GM19025 (cell line): ENCODE measurements at regions not wholly inside any gene's neighbourhood (a gene's known extent, or its start where the extent isn't known, plus 50 kb on each side); places are given as distances from the start of the nearest gene placed in this dataset.

ENCODE experiments used
- ATAC-seq: cut with Tn5 transposase; IDR thresholded peaks from one replicate; pipeline ENCODE4 v1.9.1; 2021; ENCODE audit warnings: mild to moderate bottlenecking, low read depth, moderate library complexity; ENCODE audit not compliant: unreplicated experiment

GRCh38 chr9:95634114-95634513 lies 117.3 kb upstream of the PTCH1 start:
- no peak for ATAC-seq

GRCh38 chr9:95629585-95629984 lies 112.8 kb upstream of the PTCH1 start:
- ATAC-seq, result no peak

GRCh38 chr9:95627802-95628201 lies 111.0 kb upstream of the PTCH1 start:
- no peak for ATAC-seq

GRCh38 chr9:95626885-95627558 lies 110.3 kb upstream of the PTCH1 start:
- no peak for ATAC-seq

- ATAC-seq, result no peak
Observed at GRCh38 chr9:95626341-95626740, 109.6 kb upstream of the PTCH1 start.

- no peak for ATAC-seq
Observed at GRCh38 chr9:95623640-95624039, 106.9 kb upstream of the PTCH1 start.

GRCh38 chr9:95620722-95621121 lies 104.0 kb upstream of the PTCH1 start:
- no peak for ATAC-seq

- no peak for ATAC-seq
Observed at GRCh38 chr9:95620314-95620713, 103.5 kb upstream of the PTCH1 start.

- no peak for ATAC-seq
Observed at GRCh38 chr9:95615246-95615645, 98.5 kb upstream of the PTCH1 start.

- ATAC-seq, result no peak
Observed at GRCh38 chr9:95613670-95614069, 96.9 kb upstream of the PTCH1 start.

GRCh38 chr9:95611354-95611753 lies 94.6 kb upstream of the PTCH1 start:
- ATAC-seq, result no peak

- ATAC-seq, result no peak
Observed at GRCh38 chr9:95610006-95610785, 93.4 kb upstream of the PTCH1 start.

- no peak for ATAC-seq
Observed at GRCh38 chr9:95609426-95609825, 92.7 kb upstream of the PTCH1 start.

- no peak for ATAC-seq
Observed at GRCh38 chr9:95608341-95608740, 91.6 kb upstream of the PTCH1 start.

GRCh38 chr9:95607507-95607906 lies 90.7 kb upstream of the PTCH1 start:
- no peak for ATAC-seq

- no peak for ATAC-seq
Observed at GRCh38 chr9:95606489-95607350, 89.9 kb upstream of the PTCH1 start.

- no peak for ATAC-seq
Observed at GRCh38 chr9:95605816-95606488, 89.2 kb upstream of the PTCH1 start.

- no peak for ATAC-seq
Observed at GRCh38 chr9:95605101-95605500, 88.3 kb upstream of the PTCH1 start.

- no peak for ATAC-seq
Observed at GRCh38 chr9:95598236-95598635, 81.5 kb upstream of the PTCH1 start.

GRCh38 chr9:95595721-95596295 lies 79.0 kb upstream of the PTCH1 start:
- ATAC-seq, result no peak
